Stimulated activated CD4-positive, alpha-beta T cell treated with anti-CD3 and anti-CD28 coated beads, Interleukin-4, amount 100 ng/mL, for 48 hours (primary cell): ENCODE measurements at regions not wholly inside any gene's neighbourhood (a gene's known extent, or its start where the extent isn't known, plus 50 kb on each side); places are given as distances from the start of the nearest gene placed in this dataset.
"Not testable (repeated sequence)": the region's sequence is repeated elsewhere in the genome, so short reads cannot be mapped to it uniquely, and the experiment has no call there.

Experiments
- DNase-seq, 2 donors: peaks; one replicate each; pipeline ENCODE4 v3.0.0-alpha.2; 2020; ENCODE audit warnings: low read depth in 2 of 2

- DNase-seq: no peak
These were observed 241.8 kb upstream of the SLCO3A1 start for GRCh38 chr15:91611561-91612323.

GRCh38 chr15:91620229-91620628 is 233.3 kb upstream of the SLCO3A1 start:
- DNase-seq: no peak

- no peak for DNase-seq
These were observed 231.3 kb upstream of the SLCO3A1 start for GRCh38 chr15:91622235-91622634.

- no peak for DNase-seq
These were observed 230.7 kb upstream of the SLCO3A1 start for GRCh38 chr15:91622711-91623342.

GRCh38 chr15:91624353-91624968 is 229.0 kb upstream of the SLCO3A1 start:
- no peak for DNase-seq

DNA sequence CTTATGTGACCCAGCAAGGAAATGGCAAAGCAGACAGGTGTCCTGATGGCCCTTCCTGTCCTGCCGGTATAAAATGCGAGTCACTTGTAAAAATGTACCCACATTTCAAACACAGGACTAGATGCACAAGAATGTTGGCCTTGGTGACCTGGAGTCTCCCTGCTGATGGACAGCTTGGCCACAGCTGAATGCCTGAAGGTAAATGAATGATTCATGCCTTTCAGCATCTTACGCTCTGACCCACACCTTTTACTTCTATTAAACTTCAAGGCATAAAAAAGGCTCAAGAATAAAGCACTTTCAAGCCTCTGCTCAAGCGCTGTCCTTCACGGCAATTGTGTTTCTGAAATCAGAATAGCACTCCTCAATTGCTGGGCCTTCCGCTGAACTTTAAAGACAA is 228.0 kb upstream of the SLCO3A1 start:
- no peak for DNase-seq

DNA sequence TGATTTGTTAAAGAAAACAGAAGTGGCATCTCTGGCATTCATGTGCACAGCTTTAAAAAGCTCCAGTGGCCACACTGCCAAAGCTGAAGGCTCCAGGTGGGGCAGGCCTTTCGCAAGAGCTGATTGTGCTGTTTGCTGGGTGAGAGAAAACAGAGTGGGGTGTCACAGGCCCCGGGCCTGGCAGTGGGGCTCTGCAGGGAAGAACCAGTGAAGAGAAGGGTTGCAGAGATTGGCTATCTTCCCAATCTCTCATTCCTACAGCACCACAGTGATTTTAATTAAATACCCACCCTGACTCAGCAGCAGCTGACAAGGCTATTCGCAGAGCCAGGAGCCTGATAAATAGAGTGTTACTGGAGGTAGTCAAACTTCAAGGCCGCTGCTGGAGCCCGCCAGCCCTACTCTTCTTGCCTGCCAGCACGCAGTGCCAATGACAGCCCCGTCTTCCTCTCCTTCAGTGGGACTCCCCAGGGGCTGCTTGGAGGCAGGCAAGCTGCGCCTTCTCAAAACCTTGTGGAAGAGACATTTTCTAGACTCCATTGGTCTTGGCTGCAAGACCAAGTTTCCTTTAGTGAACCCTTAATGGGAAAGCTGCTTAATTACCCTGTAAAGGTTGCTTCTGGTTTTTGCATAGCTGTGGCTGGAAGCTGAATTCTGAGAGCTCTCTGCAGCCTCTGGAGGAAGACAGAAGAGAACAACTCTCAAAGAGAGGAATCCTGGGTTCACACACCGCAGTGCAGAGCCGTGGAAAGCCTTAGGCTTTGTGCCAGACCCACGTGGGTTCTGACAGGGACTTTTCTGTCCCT is 225.8 kb upstream of the SLCO3A1 start:
- no peak for DNase-seq

GRCh38 chr15:91630090-91630489 is 223.4 kb upstream of the SLCO3A1 start:
- DNase-seq: no peak

- DNase-seq: no peak
These were observed 221.3 kb upstream of the SLCO3A1 start for GRCh38 chr15:91632176-91632575.

GRCh38 chr15:91632981-91633380 is 220.5 kb upstream of the SLCO3A1 start:
- DNase-seq: no peak

- no peak for DNase-seq
These were observed 219.3 kb upstream of the SLCO3A1 start for GRCh38 chr15:91634179-91634578.

- DNase-seq: no peak
These were observed 218.4 kb upstream of the SLCO3A1 start for GRCh38 chr15:91635080-91635479.

- DNase-seq: no peak
These were observed 217.9 kb upstream of the SLCO3A1 start for GRCh38 chr15:91635641-91636040.

- DNase-seq: no peak
These were observed 204.5 kb upstream of the SLCO3A1 start for GRCh38 chr15:91649016-91649415.

- no peak for DNase-seq
These were observed 203.6 kb upstream of the SLCO3A1 start for GRCh38 chr15:91649831-91650321.

- DNase-seq: no peak
These were observed 202.3 kb upstream of the SLCO3A1 start for GRCh38 chr15:91651251-91651650.

DNA sequence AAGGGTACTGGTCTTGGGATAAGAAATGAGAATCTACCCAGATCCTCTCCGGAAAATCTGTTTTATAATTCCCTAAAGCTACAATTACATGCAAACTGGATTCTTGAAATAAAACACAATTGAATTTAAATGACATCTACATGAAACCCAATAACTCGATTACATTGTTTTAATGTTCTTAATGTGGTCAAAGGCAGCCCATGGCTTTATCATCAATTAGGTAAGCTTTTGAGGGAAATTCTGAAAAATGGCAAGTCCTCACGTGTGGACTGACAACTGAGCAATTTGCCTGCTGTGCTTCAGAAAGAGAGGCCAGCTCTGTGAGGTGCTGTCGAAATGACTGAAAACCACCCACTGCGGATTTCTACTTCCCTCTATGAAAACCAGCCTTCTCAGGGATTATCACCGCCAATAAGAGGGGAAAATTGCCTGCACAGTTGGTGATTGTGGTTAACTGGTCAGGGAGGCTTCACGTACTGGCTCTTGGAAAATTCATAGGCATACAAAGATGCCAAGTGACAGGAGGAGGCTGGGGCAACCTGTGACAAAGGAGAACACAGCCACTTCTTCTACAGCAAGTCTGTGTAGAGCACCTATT is 200.8 kb upstream of the SLCO3A1 start:
- DNase-seq: no peak

DNA sequence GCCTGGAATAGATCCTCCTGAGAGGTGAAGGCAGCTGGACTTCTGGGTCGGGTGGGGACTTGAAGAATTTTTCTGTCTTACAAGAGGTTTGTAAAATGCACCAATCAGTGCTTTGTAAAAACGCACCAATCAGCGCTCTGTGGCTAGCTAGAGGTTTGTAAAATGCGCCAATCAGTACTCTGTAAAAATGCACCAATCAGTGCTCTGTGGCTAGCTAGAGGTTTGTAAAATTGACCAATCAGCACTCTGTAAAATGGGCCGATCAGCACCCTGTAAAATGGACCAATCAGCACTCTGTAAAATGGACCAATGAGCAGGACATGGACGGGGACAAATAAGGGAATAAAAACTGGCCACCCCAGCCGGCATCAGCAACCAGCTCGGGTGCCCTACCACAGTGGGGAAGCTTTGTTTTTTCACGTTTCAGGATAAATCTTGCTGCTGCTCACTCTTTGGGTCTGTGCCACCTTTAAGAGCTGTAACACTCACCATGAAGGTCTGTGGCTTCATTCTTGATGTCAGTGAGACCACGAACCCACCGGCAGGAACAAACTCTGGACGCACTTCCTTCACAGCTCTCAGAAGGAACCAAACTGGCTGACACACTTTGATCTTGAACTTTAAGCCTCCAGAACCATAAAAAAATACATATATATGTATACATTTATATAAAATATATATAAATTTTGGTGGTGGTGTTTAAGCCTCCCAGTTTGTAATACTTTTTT is 197.8 kb upstream of the SLCO3A1 start:
- DNase-seq: not testable (repeated sequence)

GRCh38 chr15:91660174-91660649 is 193.3 kb upstream of the SLCO3A1 start:
- no peak for DNase-seq

DNA sequence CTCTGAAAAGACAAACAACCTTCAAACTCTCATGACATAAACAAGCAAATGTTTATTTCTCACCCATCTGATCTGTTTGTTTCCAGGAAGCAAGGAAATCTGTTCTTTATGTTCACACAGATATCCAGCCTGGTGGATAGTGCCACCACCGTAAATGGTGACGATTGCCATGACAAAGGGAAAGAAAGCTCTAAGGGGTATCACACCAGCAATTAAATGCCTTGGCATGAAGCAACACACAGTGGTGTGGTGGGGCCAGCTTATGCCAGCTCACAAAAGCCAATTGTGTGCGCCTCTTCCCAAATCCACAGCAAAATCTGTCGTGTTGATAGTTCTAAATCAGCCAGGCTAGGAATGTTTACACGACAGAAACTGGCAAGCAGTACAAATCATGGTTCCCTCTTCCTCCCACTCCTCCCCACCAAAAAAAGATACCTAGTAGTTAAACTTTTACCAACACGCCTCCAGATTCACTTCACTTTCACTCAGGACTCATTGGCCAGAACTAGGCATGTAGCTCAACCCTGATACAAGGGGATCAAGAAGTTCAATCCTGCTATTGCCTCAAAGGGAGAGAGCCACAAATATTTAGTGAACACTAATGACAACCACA is 189.2 kb upstream of the SLCO3A1 start:
- DNase-seq: no peak
